HepG2 (cell line): ENCODE measurements at regions not wholly inside any gene's neighbourhood (a gene's known extent, or its start where the extent isn't known, plus 50 kb on each side); places are given as distances from the start of the nearest gene placed in this dataset.

Experiments used
- ATAC-seq: fragments of 200-7000 bp; cut with Tn5 transposase; 3 replicates; pipeline ENCODE4 v1.9.1; 2020; ENCODE audit warnings: mild to moderate bottlenecking, moderate library complexity
- BruUV-seq: library from RNA; stranded (reverse); fragments of 400-500 nt; replicated peaks from 2 replicates; lab custom pipeline; 2021; lab: Mats Ljungman, UMichigan
- CTCF ChIA-PET: fragments of 300-600 bp; formaldehyde crosslinking; extraction: SDS; loops from one replicate; lab custom pipeline; 2021; ENCODE audit warnings: low total read pairs, inconsistent platforms, low intra/inter-chr PET ratio; lab: Yijun Ruan, JAX
- POLR2A ChIA-PET: fragments of 350-600 bp; sonication (Branson Sonifier 250); formaldehyde crosslinking; loops from one replicate; lab custom pipeline; 2020; ENCODE audit warnings: antibody characterized with exemption, inconsistent platforms; lab: Yijun Ruan, JAX
- DNase-seq: peaks from one replicate; pipeline ENCODE4 v3.0.0-alpha.2; 2015; ENCODE audit warnings: low spot score
- FAIRE-seq: peaks from 3 replicates; lab custom pipeline; 2011; peaks lifted over from hg19 to GRCh38; lab: Jason Lieb, UNC
- H2AFZ ChIP-seq: one replicate; pipeline ENCODE4 v1.6.1; 2011; ENCODE audit warnings: low read length, inconsistent platforms
- H3K27ac ChIP-seq: fragments of 300-600 bp; 3 replicates; pipeline ENCODE4 v1.8.0; 2011; ENCODE audit warnings: mixed run types, mild to moderate bottlenecking, mixed read lengths, low read length, inconsistent platforms; ENCODE audit not compliant: insufficient read depth; ENCODE audit errors: extremely low read length
- H3K27me3 ChIP-seq, 2 experiments: fragments of 200-600 bp in 1 of 2; 2 replicates in 1 of 2; 3 replicates in 1 of 2; pipeline versions ENCODE4 v1.6.0 to v1.8.0; 2011; ENCODE audit warnings: low read length in 2 of 2, mild to moderate bottlenecking in 2 of 2, moderate library complexity in 2 of 2, inconsistent platforms in 1 of 2; ENCODE audit not compliant: insufficient read depth in 2 of 2, control insufficient read depth in 1 of 2
- H3K36me3 ChIP-seq, 2 experiments: fragments of 200-600 bp in 1 of 2; replicated peaks in 1 of 2; 2 replicates in 1 of 2; 3 replicates in 1 of 2; pipeline versions ENCODE4 v1.5.1 to v1.8.0; 2011; ENCODE audit warnings: low read length in 2 of 2, inconsistent platforms in 1 of 2; ENCODE audit not compliant: insufficient read depth in 2 of 2, control insufficient read depth in 1 of 2
- H3K4me1 ChIP-seq: 2 replicates; pipeline ENCODE4 v1.5.1; 2012; ENCODE audit warnings: low read length, inconsistent platforms; ENCODE audit not compliant: insufficient read depth
- H3K4me2 ChIP-seq: 2 replicates; pipeline ENCODE4 v1.6.0; 2011; ENCODE audit warnings: low read depth, low read length, inconsistent platforms
- H3K4me3 ChIP-seq, 3 experiments: fragments of 200-600 bp in 1 of 3; sonication (generic), shearing (Covaris generic) in 1 of 3; replicated peaks in 1 of 3; 2 replicates each; pipeline ENCODE4 v1.5.1; 2011 to 2016; ENCODE audit warnings: low read length in 3 of 3, inconsistent platforms in 2 of 3, low read depth in 2 of 3, mild to moderate bottlenecking in 2 of 3, control low read depth in 1 of 3, mixed read lengths in 1 of 3; ENCODE audit not compliant: insufficient read depth in 1 of 3
- H3K79me2 ChIP-seq: one replicate; pipeline ENCODE4 v1.6.1; 2011; ENCODE audit warnings: low read length, inconsistent platforms; ENCODE audit not compliant: insufficient read depth
- H3K9ac ChIP-seq: 2 replicates; pipeline ENCODE4 v1.6.0; 2011; ENCODE audit warnings: mild to moderate bottlenecking, low read depth, low read length, inconsistent platforms; ENCODE audit not compliant: insufficient read depth
- H3K9me3 ChIP-seq: 2 replicates; pipeline ENCODE4 v1.5.1; 2012; ENCODE audit warnings: mild to moderate bottlenecking, low read length
- H4K20me1 ChIP-seq: 2 replicates; pipeline ENCODE4 v1.6.0; 2011; ENCODE audit warnings: inconsistent platforms, mild to moderate bottlenecking, low read length, moderate library complexity; ENCODE audit not compliant: insufficient read depth
- ATF7 ChIP-seq, 2 experiments: fragments of 450-650 bp in 1 of 2; sonication (generic) in 1 of 2; formaldehyde crosslinking in 1 of 2; IDR thresholded peaks; 2 replicates each; pipeline versions ENCODE4 v1.4.0 to v1.6.1; 2016 to 2020; ENCODE audit warnings: antibody characterized with exemption in 1 of 2, mild to moderate bottlenecking in 1 of 2, missing genetic modification reagents in 1 of 2
- ATRX ChIP-seq: sonication (generic); formaldehyde crosslinking; IDR thresholded peaks from 2 replicates; pipeline ENCODE4 v1.4.0; 2020; ENCODE audit warnings: missing genetic modification reagents, borderline replicate concordance
- BRD4 ChIP-seq: sonication (generic); formaldehyde crosslinking; IDR thresholded peaks from 2 replicates; pipeline ENCODE4 v1.4.0; 2020; ENCODE audit warnings: missing genetic modification reagents
- ZFP36 ChIP-seq: fragments of 150-350 bp; IDR thresholded peaks from 2 replicates; pipeline ENCODE4 v1.6.1; 2018; ENCODE audit warnings: borderline replicate concordance, low read length, low read depth; ENCODE audit not compliant: partially characterized antibody
- ZGPAT ChIP-seq: IDR thresholded peaks from 2 replicates; pipeline ENCODE4 v1.6.1; 2016; ENCODE audit warnings: mild to moderate bottlenecking
- ZIK1 ChIP-seq: sonication (generic); formaldehyde crosslinking; IDR thresholded peaks from 2 replicates; pipeline ENCODE4 v1.5.0; 2020; ENCODE audit warnings: mild to moderate bottlenecking, low read depth, missing genetic modification reagents, borderline replicate concordance
- ZNF558 ChIP-seq: sonication (generic); formaldehyde crosslinking; IDR thresholded peaks from 2 replicates; pipeline ENCODE4 v1.9.0; 2022; ENCODE audit warnings: mild to moderate bottlenecking, missing genetic modification reagents, borderline replicate concordance
- ZNF737 ChIP-seq: sonication (generic); formaldehyde crosslinking; IDR thresholded peaks from 2 replicates; pipeline ENCODE4 v1.5.0; 2020; ENCODE audit warnings: missing genetic modification reagents, mild to moderate bottlenecking, borderline replicate concordance
- WGBS: methylation state at CpG from one replicate; pipeline ENCODE4 v1.1.6; 2017; ENCODE audit warnings: low lambda C conversion rate; 5-methylcytosine and 5-hydroxymethylcytosine counted together
- in situ Hi-C: cut with HindIII; loops from 2 replicates; pipeline ENCODE4 v1.10.0; 2017; ENCODE audit warnings: low pct_unique_long_range_greater_than_20kb; ENCODE audit not compliant: extremely low pct_ligation_motif_present
- intact Hi-C: fragments of 100-400 bp; cut with micrococcal nuclease; formaldehyde crosslinking; loops from one replicate; pipeline ENCODE4 v1.10.0; 2022; ENCODE audit not compliant: unreplicated experiment
- TF ChIP-seq, protein P1 (sequence below): sonication (generic); formaldehyde crosslinking; IDR thresholded peaks from 2 replicates; pipeline ENCODE4 v1.4.0; 2020; ENCODE audit warnings: mild to moderate bottlenecking, missing genetic modification reagents

- ATAC-seq, result no peak
- intact Hi-C loops, result no loop called here
- in situ Hi-C loops, result no loop called here
- ChIA-PET CTCF (no interaction called here), POLR2A (no interaction called here)
- Histone ChIP-seq H4K20me1 (no peaks in the 10 kb centered on the region), H3K79me2 (no peaks in the 10 kb centered on the region), H3K4me2 (no peak overlapping the region), H3K27me3 (peaks cover 0 to 12% of the 10 kb centered on the region in 2 experiments; a peak in 1 of 5 replicates), H3K27ac (no peak overlapping the region), H3K9me3 (no peaks in the 10 kb centered on the region), H3K9ac (no peak overlapping the region), H3K36me3 (no peaks in the 10 kb centered on the region), H3K4me1 (no peaks in the 10 kb centered on the region), H2AFZ (no peak overlapping the region), H3K4me3 (no peak overlapping the region)
- no peak for DNase-seq
- TF ChIP-seq BRD4 (CRISPR knock-in tag), result no peak
- TF ChIP-seq, protein P1, sequence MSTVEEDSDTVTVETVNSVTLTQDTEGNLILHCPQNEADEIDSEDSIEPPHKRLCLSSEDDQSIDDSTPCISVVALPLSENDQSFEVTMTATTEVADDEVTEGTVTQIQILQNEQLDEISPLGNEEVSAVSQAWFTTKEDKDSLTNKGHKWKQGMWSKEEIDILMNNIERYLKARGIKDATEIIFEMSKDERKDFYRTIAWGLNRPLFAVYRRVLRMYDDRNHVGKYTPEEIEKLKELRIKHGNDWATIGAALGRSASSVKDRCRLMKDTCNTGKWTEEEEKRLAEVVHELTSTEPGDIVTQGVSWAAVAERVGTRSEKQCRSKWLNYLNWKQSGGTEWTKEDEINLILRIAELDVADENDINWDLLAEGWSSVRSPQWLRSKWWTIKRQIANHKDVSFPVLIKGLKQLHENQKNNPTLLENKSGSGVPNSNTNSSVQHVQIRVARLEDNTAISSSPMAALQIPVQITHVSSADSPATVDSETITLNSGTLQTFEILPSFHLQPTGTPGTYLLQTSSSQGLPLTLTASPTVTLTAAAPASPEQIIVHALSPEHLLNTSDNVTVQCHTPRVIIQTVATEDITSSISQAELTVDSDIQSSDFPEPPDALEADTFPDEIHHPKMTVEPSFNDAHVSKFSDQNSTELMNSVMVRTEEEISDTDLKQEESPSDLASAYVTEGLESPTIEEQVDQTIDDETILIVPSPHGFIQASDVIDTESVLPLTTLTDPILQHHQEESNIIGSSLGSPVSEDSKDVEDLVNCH, result no peak
- no peak for TF ChIP-seq ATF7 (IDR thresholded peaks at IDR 0.05)
- TF ChIP-seq ATF7 (CRISPR knock-in tag; IDR thresholded peaks at IDR 0.05), result no peak
- no peak for TF ChIP-seq ZGPAT (CRISPR knock-in tag)
- TF ChIP-seq ZNF737 (CRISPR knock-in tag), result no peak
- TF ChIP-seq ZIK1 (CRISPR knock-in tag), result no peak
- TF ChIP-seq ZFP36, result no peak
- TF ChIP-seq ATRX (CRISPR knock-in tag), result no peak
- no peak for TF ChIP-seq ZNF558 (CRISPR knock-in tag)
- no TSS peak for BruUV-seq
- 24% methylated on average over 3 of the region's 3 CpGs for WGBS
- FAIRE-seq, result no peak
Observed at GRCh38 chr15:93239993-93240392, 151.0 kb upstream of the RGMA start.
